GM23338 (cell line): ENCODE measurements at regions not wholly inside any gene's neighbourhood (a gene's known extent, or its start where the extent isn't known, plus 50 kb on each side); places are given as distances from the start of the nearest gene placed in this dataset.

Experiments
- ATAC-seq: fragments of 200-7000 bp; cut with Tn5 transposase; 3 replicates; pipeline ENCODE4 v1.9.1; 2020
- DNase-seq: peaks from one replicate; pipeline ENCODE4 v3.0.0-alpha.2; 2015; ENCODE audit warnings: low spot score
- H2AFZ ChIP-seq: fragments of 200-600 bp; sonication (generic); 2 replicates; pipeline ENCODE4 v1.8.0; 2016; ENCODE audit warnings: antibody characterized with exemption, mild to moderate bottlenecking, moderate library complexity
- H3F3A ChIP-seq: fragments of 200-600 bp; sonication (generic); replicated peaks from 2 replicates; pipeline ENCODE4 v1.8.0; 2017; ENCODE audit warnings: antibody characterized with exemption, mixed run types, low read depth
- H3K27ac ChIP-seq: fragments of 200-600 bp; sonication (generic); 2 replicates; pipeline ENCODE4 v1.6.1; 2016; ENCODE audit warnings: low read depth
- H3K27me3 ChIP-seq: fragments of 200-600 bp; sonication (generic); 2 replicates; pipeline ENCODE4 v1.8.0; 2016; ENCODE audit warnings: mild to moderate bottlenecking, mixed run types, moderate library complexity; ENCODE audit not compliant: insufficient read depth
- H3K36me3 ChIP-seq: fragments of 200-600 bp; sonication (generic); 2 replicates; pipeline ENCODE4 v1.8.0; 2016; ENCODE audit warnings: mild to moderate bottlenecking; ENCODE audit not compliant: insufficient read depth
- H3K4me1 ChIP-seq: fragments of 200-600 bp; sonication (generic); 2 replicates; pipeline ENCODE4 v1.8.0; 2016; ENCODE audit warnings: mild to moderate bottlenecking, moderate library complexity; ENCODE audit not compliant: insufficient read depth
- H3K4me2 ChIP-seq: fragments of 200-600 bp; sonication (generic); 2 replicates; pipeline ENCODE4 v1.7.1; 2017; ENCODE audit warnings: mixed run types
- H3K4me3 ChIP-seq: fragments of 200-600 bp; sonication (generic); 2 replicates; pipeline ENCODE4 v1.6.1; 2016; ENCODE audit warnings: mixed run types
- H3K79me2 ChIP-seq: fragments of 200-600 bp; sonication (generic); replicated peaks from 2 replicates; pipeline ENCODE4 v1.8.0; 2017; ENCODE audit warnings: mild to moderate bottlenecking; ENCODE audit not compliant: insufficient read depth
- H3K9me2 ChIP-seq: fragments of 200-600 bp; sonication (generic); 2 replicates; pipeline ENCODE4 v1.8.0; 2017; ENCODE audit not compliant: insufficient read depth
- H4K20me1 ChIP-seq: fragments of 200-600 bp; sonication (generic); replicated peaks from 2 replicates; pipeline ENCODE4 v1.8.0; 2017; ENCODE audit warnings: mild to moderate bottlenecking; ENCODE audit not compliant: insufficient read depth
- H3K27ac Mint-ChIP-seq: 2 replicates; pipeline ENCODE4 v1.8.0; 2020; ENCODE audit warnings: inconsistent platforms, mild to moderate bottlenecking, moderate library complexity, mixed read lengths
- H3K27me3 Mint-ChIP-seq: 3 replicates; pipeline ENCODE4 v1.8.0; 2022; ENCODE audit warnings: low read depth, mild to moderate bottlenecking, moderate library complexity, mixed read lengths, inconsistent platforms; ENCODE audit not compliant: insufficient read depth, poor library complexity
- H3K36me3 Mint-ChIP-seq: 3 replicates; pipeline ENCODE4 v1.8.0; 2021; ENCODE audit warnings: low read depth, mild to moderate bottlenecking, inconsistent platforms, moderate library complexity, mixed read lengths
- H3K4me1 Mint-ChIP-seq: 3 replicates; pipeline ENCODE4 v1.8.0; 2020; ENCODE audit warnings: mild to moderate bottlenecking, inconsistent platforms, mixed read lengths
- H3K4me3 Mint-ChIP-seq: 3 replicates; pipeline ENCODE4 v1.8.0; 2021; ENCODE audit warnings: moderate library complexity, mild to moderate bottlenecking, inconsistent platforms, mixed read lengths
- H3K9me3 Mint-ChIP-seq: 3 replicates; pipeline ENCODE4 v1.8.0; 2020; ENCODE audit warnings: moderate library complexity, mild to moderate bottlenecking, inconsistent platforms, mixed read lengths
- CREB1 ChIP-seq: fragments of 250-450 bp; sonication (Bioruptor Pico); IDR thresholded peaks from 2 replicates; pipeline ENCODE4 v1.5.0; 2020; ENCODE audit warnings: low read depth, mild to moderate bottlenecking, moderate library complexity
- CTCF ChIP-seq, 2 experiments: fragments of 200-600 bp in 1 of 2; sonication (generic) in 1 of 2; conservative IDR thresholded peaks; 2 replicates each; pipeline versions ENCODE4 v1.5.1 to v1.6.1; 2016 to 2017; ENCODE audit warnings: antibody characterized with exemption in 2 of 2, low read depth in 2 of 2, mild to moderate bottlenecking in 2 of 2, moderate library complexity in 1 of 2
- ETS1 ChIP-seq: IDR thresholded peaks from 2 replicates; pipeline ENCODE4 v1.6.1; 2016; ENCODE audit warnings: antibody characterized with exemption
- EZH2 ChIP-seq: fragments of 200-600 bp; sonication (generic); IDR thresholded peaks from one replicate; pipeline ENCODE4 v1.8.0; 2017; ENCODE audit warnings: antibody characterized with exemption, mild to moderate bottlenecking, low read depth; ENCODE audit not compliant: unreplicated experiment
- EZH2phosphoT487 ChIP-seq: fragments of 200-600 bp; sonication (generic); IDR thresholded peaks from one replicate; pipeline ENCODE4 v1.8.1; 2018; ENCODE audit warnings: antibody characterized with exemption; ENCODE audit not compliant: unreplicated experiment
- NANOG ChIP-seq: IDR thresholded peaks from 2 replicates; pipeline ENCODE4 v1.6.1; 2016; ENCODE audit warnings: antibody characterized with exemption, borderline replicate concordance
- POLR2AphosphoS5 ChIP-seq: IDR thresholded peaks from 2 replicates; pipeline ENCODE4 v1.6.1; 2016; ENCODE audit warnings: antibody characterized with exemption, low read depth
- STAT1 ChIP-seq: IDR thresholded peaks from one replicate; pipeline ENCODE4 v1.6.1; 2016; ENCODE audit warnings: antibody characterized with exemption; ENCODE audit not compliant: unreplicated experiment
- ZNF114 ChIP-seq: fragments of 250-450 bp; sonication (Bioruptor Pico); IDR thresholded peaks from 2 replicates; pipeline ENCODE4 v1.5.0; 2020; ENCODE audit warnings: mild to moderate bottlenecking, moderate library complexity
- ZNF331 ChIP-seq: fragments of 250-450 bp; sonication (Bioruptor Pico); IDR thresholded peaks from 2 replicates; pipeline ENCODE4 v1.5.0; 2020; ENCODE audit warnings: low read depth, mild to moderate bottlenecking, moderate library complexity
- ZNF462 ChIP-seq: fragments of 250-450 bp; sonication (Bioruptor Pico); IDR thresholded peaks from 2 replicates; pipeline ENCODE4 v1.5.0; 2020; ENCODE audit warnings: mild to moderate bottlenecking, moderate library complexity

GRCh38 chr10:20995123-20995987, 98.2 kb upstream of the NEBL start (continued):
- TF ChIP-seq ZNF462 (CRISPR knock-in tag) (no peak), EZH2 (no peak), EZH2phosphoT487 (no peak), CREB1 (CRISPR knock-in tag) (no peak)

GRCh38 chr10:20993830-20994527, 96.9 kb upstream of the NEBL start:
- H2AFZ ChIP-seq = no peak overlapping the region
- H3K4me1 ChIP-seq = no peaks in the 10 kb centered on the region
- TF ChIP-seq NANOG (no peak), EZH2phosphoT487 (no peak), ETS1 (no peak), POLR2AphosphoS5 (no peak), CREB1 (CRISPR knock-in tag) (no peak), ZNF114 (CRISPR knock-in tag) (no peak), ZNF331 (CRISPR knock-in tag) (no peak), STAT1 (no peak), CTCF (conservative IDR thresholded peaks at IDR 0.05; ENCODE audit: low read depth in 2 of 2) (no peak), EZH2 (no peak)

More at GRCh38 chr10:20993830-20994527, 96.9 kb upstream of the NEBL start:
- H3K27ac ChIP-seq = no peak overlapping the region
- no peak overlapping the region for H3K27ac Mint-ChIP-seq
- no peaks in the 10 kb centered on the region for H3K9me3 Mint-ChIP-seq
- no peaks in the 10 kb centered on the region for H3K36me3 ChIP-seq
- no peak overlapping the region for H3K4me2 ChIP-seq
- ATAC-seq = no peak
- 0 out of 3 replicates have a peak, but pooled peaks cover 3% of the 10 kb centered on the region for H3K4me1 Mint-ChIP-seq
- H3K27me3 ChIP-seq = no peaks in the 10 kb centered on the region
- no peaks in the 10 kb centered on the region for H3K36me3 Mint-ChIP-seq
- H3K79me2 ChIP-seq = no peaks in the 10 kb centered on the region
- H4K20me1 ChIP-seq = no peaks in the 10 kb centered on the region
- H3F3A ChIP-seq = no peaks in the 10 kb centered on the region
- H3K9me2 ChIP-seq = no peaks in the 10 kb centered on the region
- no peak for DNase-seq
- no peak overlapping the region for H3K4me3 ChIP-seq
- H3K4me3 Mint-ChIP-seq = no peak overlapping the region
- peaks cover 1% of the 10 kb centered on the region for H3K27me3 Mint-ChIP-seq
